ENCODE measurements at regions not wholly inside any gene's neighbourhood (a gene's known extent, or its start where the extent isn't known, plus 50 kb on each side); places are given as distances from the start of the nearest gene placed in this dataset.
"Not testable (repeated sequence)": the region's sequence is repeated elsewhere in the genome, so short reads cannot be mapped to it uniquely, and the experiment has no call there.

DNA sequence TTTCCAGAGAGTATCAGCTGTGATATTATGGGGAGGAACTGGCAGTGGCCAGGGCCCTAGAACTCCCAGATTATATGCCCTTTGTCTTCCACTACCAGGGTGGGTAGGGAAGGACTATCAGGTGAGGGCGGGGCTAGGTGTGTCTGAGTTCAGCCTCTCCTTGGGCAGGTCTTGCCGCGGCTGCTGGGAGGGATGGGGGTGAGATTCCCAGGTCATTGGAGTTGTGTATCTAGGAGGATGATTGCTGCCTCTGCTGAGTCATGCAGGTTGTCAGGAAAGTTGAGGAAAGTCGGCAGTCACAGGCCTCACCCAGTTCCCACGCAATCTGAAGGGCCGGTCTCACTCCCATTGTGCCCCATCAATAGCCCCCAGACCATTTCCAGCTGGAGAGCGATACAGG is 185.2 kb downstream of the DKK1 start:
- H3K9ac ChIP-seq (ENCODE audit: low read depth, low read length), result no peak overlapping the region
- H3K4me2 ChIP-seq (ENCODE audit: insufficient read depth, low read length), result no peak overlapping the region
- H3K79me2 ChIP-seq (ENCODE audit: insufficient read depth, low read length), result no peaks in the 10 kb centered on the region
- ATAC-seq (ENCODE audit: insufficient read depth, low read depth), result no peak
- H2AFZ ChIP-seq (ENCODE audit: low read depth, low read length), result no peak overlapping the region
- H3K4me1 ChIP-seq (ENCODE audit: insufficient read depth, low read length), result no peaks in the 10 kb centered on the region
- H3K27ac ChIP-seq (ENCODE audit: low read length), result no peak overlapping the region
- no peaks in the 10 kb centered on the region for H4K20me1 ChIP-seq (ENCODE audit: insufficient read depth, low read length)
- TF ChIP-seq EZH2 (IDR thresholded peaks at IDR 0.05; ENCODE audit: borderline replicate concordance, low read depth, low read length, severe bottlenecking), result no peak
- TF ChIP-seq CTCF (IDR thresholded peaks at IDR 0.05; ENCODE audit: borderline replicate concordance, extremely low read depth, low read length, poor library complexity, severe bottlenecking), result no peak
- H3K27me3 ChIP-seq (ENCODE audit: insufficient read depth, low read length, poor library complexity), result no peaks in the 10 kb centered on the region
- H3K4me3 ChIP-seq (ENCODE audit: low read depth in 1 of 2, low read length in 2 of 2), result no peak overlapping the region
- H3K9me3 ChIP-seq (ENCODE audit: insufficient read depth, low read length, severe bottlenecking), result peaks cover 4% of the 10 kb centered on the region
- DNase-seq, result no peak
- H3K36me3 ChIP-seq (ENCODE audit: insufficient read depth, low read length), result no peaks in the 10 kb centered on the region

DNA sequence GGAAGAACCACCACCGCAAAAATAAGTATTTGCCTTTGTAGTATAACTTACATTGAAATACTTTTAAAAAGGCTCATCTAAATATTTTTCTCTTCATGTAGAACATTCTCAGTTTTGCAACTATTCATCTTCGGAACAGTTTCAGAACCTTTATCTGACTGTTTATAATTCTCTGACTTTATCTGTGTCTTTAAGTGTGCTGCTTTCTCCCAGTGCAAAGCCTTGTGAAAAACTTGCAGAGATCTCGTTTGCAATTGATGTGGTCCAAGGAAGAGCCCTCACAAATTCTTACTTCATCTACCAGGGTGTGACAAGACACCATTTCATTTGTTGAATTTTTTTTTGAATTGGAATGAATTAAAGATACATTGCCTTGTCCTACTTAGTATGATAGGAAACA is 186.4 kb downstream of the DKK1 start:
- Histone ChIP-seq H4K20me1 (ENCODE audit: insufficient read depth, low read length) (no peaks in the 10 kb centered on the region), H3K4me3 (ENCODE audit: low read depth in 1 of 2, low read length in 2 of 2) (no peak overlapping the region), H3K4me1 (ENCODE audit: insufficient read depth, low read length) (no peaks in the 10 kb centered on the region), H3K27ac (ENCODE audit: low read length) (no peak overlapping the region), H2AFZ (ENCODE audit: low read depth, low read length) (no peak overlapping the region), H3K4me2 (ENCODE audit: insufficient read depth, low read length) (no peak overlapping the region), H3K79me2 (ENCODE audit: insufficient read depth, low read length) (no peaks in the 10 kb centered on the region), H3K36me3 (ENCODE audit: insufficient read depth, low read length) (no peaks in the 10 kb centered on the region), H3K9me3 (ENCODE audit: insufficient read depth, low read length, severe bottlenecking) (peaks cover 9% of the 10 kb centered on the region), H3K27me3 (ENCODE audit: insufficient read depth, low read length, poor library complexity) (no peaks in the 10 kb centered on the region), H3K9ac (ENCODE audit: low read depth, low read length) (no peak overlapping the region)
- no peak for TF ChIP-seq CTCF (IDR thresholded peaks at IDR 0.05; ENCODE audit: borderline replicate concordance, extremely low read depth, low read length, poor library complexity, severe bottlenecking)
- no peak for TF ChIP-seq EZH2 (IDR thresholded peaks at IDR 0.05; ENCODE audit: borderline replicate concordance, low read depth, low read length, severe bottlenecking)
- no peak for ATAC-seq (ENCODE audit: insufficient read depth, low read depth)
- no peak for DNase-seq

- Histone ChIP-seq H2AFZ (ENCODE audit: low read depth, low read length) (no peak overlapping the region), H3K9me3 (ENCODE audit: insufficient read depth, low read length, severe bottlenecking) (peaks cover 9% of the 10 kb centered on the region), H3K79me2 (ENCODE audit: insufficient read depth, low read length) (no peaks in the 10 kb centered on the region), H3K27ac (ENCODE audit: low read length) (no peak overlapping the region), H3K27me3 (ENCODE audit: insufficient read depth, low read length, poor library complexity) (no peaks in the 10 kb centered on the region), H3K9ac (ENCODE audit: low read depth, low read length) (no peak overlapping the region), H3K4me1 (ENCODE audit: insufficient read depth, low read length) (no peaks in the 10 kb centered on the region), H4K20me1 (ENCODE audit: insufficient read depth, low read length) (no peaks in the 10 kb centered on the region), H3K4me3 (ENCODE audit: low read depth in 1 of 2, low read length in 2 of 2) (no peak overlapping the region), H3K4me2 (ENCODE audit: insufficient read depth, low read length) (no peak overlapping the region), H3K36me3 (ENCODE audit: insufficient read depth, low read length) (no peaks in the 10 kb centered on the region)
- DNase-seq (no peak), ATAC-seq (ENCODE audit: insufficient read depth, low read depth) (no peak)
- TF ChIP-seq EZH2 (IDR thresholded peaks at IDR 0.05; ENCODE audit: borderline replicate concordance, low read depth, low read length, severe bottlenecking) (no peak), CTCF (IDR thresholded peaks at IDR 0.05; ENCODE audit: borderline replicate concordance, extremely low read depth, low read length, poor library complexity, severe bottlenecking) (no peak)
Observed at GRCh38 chr10:52502237-52502636, 188.2 kb downstream of the DKK1 start.

DNA sequence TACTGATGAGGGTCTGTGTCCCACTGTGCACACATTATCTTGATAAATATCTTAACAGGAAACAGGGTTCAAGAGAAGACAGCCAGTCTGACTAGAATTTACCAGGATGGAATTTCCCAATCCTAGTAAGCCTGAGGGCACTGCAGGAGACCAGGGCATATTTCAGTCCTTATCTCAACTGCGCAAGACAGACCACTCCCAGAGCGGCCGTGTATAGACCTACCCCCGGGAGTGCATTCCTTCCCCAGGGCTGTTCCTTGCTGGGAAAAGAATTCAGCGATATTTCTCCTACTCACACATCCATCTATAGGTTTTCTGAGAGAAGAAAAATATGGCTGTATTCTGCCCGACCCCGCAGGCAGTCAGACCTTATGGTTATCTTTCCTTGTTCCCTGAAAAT is 191.3 kb downstream of the DKK1 start:
- not testable (repeated sequence) for H3K4me1 ChIP-seq (ENCODE audit: insufficient read depth, low read length); H3K9ac ChIP-seq (ENCODE audit: low read depth, low read length); H3K79me2 ChIP-seq (ENCODE audit: insufficient read depth, low read length); H3K36me3 ChIP-seq (ENCODE audit: insufficient read depth, low read length); H2AFZ ChIP-seq (ENCODE audit: low read depth, low read length); H4K20me1 ChIP-seq (ENCODE audit: insufficient read depth, low read length); DNase-seq; H3K4me3 ChIP-seq (ENCODE audit: low read depth in 1 of 2, low read length in 2 of 2); H3K27ac ChIP-seq (ENCODE audit: low read length); H3K4me2 ChIP-seq (ENCODE audit: insufficient read depth, low read length); H3K27me3 ChIP-seq (ENCODE audit: insufficient read depth, low read length, poor library complexity); ATAC-seq (ENCODE audit: insufficient read depth, low read depth)
- peaks cover 17% of the 10 kb centered on the region for H3K9me3 ChIP-seq (ENCODE audit: insufficient read depth, low read length, severe bottlenecking)

All from DND-41 (cell line).